ENCODE measurements at regions not wholly inside any gene's neighbourhood (a gene's known extent, or its start where the extent isn't known, plus 50 kb on each side); places are given as distances from the start of the nearest gene placed in this dataset.

DNA sequence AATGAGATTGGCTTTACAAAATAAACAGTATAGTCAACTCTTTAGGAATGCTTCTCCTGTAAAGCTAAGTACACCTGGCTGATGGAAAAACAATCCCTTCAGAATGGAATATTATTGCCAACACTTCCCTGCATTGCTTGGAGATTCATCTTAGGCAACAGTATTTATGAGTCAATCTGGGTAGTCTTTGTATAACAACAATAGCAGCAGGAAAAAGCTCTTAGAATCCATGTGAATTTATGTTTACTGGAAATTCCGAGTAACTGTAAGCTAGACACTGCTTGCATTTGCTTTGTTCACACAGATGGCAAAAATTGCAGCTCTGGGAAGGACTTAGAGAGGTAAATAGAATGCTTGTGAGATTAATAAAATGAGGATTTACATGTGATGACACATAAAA is 101.7 kb upstream of the NTRK2 start:
- H3K4me1 ChIP-seq (ENCODE audit: control insufficient read depth in 1 of 2, low read depth in 2 of 2) = no peaks in the 10 kb centered on the region
- DNase-seq (ENCODE audit: low spot score) (no peak), ATAC-seq (ENCODE audit: insufficient number of reproducible peaks, low FRiP score, low read depth) (no peak)
- no peak overlapping the region for H3K27ac ChIP-seq
- H3K27me3 ChIP-seq (replicated peaks; ENCODE audit: insufficient read depth) = no peaks in the 10 kb centered on the region
- TF ChIP-seq, protein P1, sequence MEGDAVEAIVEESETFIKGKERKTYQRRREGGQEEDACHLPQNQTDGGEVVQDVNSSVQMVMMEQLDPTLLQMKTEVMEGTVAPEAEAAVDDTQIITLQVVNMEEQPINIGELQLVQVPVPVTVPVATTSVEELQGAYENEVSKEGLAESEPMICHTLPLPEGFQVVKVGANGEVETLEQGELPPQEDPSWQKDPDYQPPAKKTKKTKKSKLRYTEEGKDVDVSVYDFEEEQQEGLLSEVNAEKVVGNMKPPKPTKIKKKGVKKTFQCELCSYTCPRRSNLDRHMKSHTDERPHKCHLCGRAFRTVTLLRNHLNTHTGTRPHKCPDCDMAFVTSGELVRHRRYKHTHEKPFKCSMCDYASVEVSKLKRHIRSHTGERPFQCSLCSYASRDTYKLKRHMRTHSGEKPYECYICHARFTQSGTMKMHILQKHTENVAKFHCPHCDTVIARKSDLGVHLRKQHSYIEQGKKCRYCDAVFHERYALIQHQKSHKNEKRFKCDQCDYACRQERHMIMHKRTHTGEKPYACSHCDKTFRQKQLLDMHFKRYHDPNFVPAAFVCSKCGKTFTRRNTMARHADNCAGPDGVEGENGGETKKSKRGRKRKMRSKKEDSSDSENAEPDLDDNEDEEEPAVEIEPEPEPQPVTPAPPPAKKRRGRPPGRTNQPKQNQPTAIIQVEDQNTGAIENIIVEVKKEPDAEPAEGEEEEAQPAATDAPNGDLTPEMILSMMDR (IDR thresholded peaks at IDR 0.05) = no peak
- H3K36me3 ChIP-seq = no peaks in the 10 kb centered on the region
- no peaks in the 10 kb centered on the region for H3K9me3 ChIP-seq
- no peak overlapping the region for H3K4me3 ChIP-seq

DNA sequence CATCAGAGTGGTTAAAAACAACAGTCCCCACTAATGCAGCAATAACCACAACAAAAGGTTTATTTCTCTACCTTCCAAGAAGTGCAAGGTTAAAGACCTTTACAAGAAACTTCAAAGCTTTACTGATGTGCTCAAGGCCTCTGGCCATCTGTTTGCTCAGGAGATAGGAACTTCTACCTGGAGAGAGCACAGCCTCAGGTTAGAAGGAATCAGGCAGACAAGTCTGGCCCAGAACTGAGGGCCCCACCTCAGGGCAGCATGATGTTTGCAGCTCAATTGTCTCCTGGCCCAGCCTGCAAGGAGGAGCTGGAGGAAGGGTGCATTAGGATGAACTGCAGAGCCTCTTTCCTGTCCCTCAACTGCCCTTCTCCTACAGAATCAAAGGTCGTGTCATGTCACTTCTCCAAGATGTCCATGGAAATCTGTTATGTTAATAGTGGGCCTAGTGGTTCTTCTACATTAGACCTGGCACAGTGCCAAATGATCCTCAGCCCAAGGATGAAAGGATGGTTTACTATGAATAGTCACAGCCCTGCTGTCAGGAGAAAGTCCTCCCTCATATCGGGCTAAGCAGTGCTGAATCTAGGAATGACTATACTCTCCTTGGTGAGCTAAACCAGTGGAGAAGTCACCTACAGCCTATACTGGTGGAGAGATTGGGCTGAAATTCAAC is 98.9 kb upstream of the NTRK2 start:
- Histone ChIP-seq H3K9me3 (no peaks in the 10 kb centered on the region), H3K27me3 (replicated peaks; ENCODE audit: insufficient read depth) (no peaks in the 10 kb centered on the region), H3K36me3 (no peaks in the 10 kb centered on the region), H3K4me3 (no peak overlapping the region), H3K27ac (no peak overlapping the region), H3K4me1 (ENCODE audit: control insufficient read depth in 1 of 2, low read depth in 2 of 2) (no peaks in the 10 kb centered on the region)
- no peak for ATAC-seq (ENCODE audit: insufficient number of reproducible peaks, low FRiP score, low read depth)
- TF ChIP-seq, protein P1 (IDR thresholded peaks at IDR 0.05) = no peak
- no peak for DNase-seq (ENCODE audit: low spot score)

DNA sequence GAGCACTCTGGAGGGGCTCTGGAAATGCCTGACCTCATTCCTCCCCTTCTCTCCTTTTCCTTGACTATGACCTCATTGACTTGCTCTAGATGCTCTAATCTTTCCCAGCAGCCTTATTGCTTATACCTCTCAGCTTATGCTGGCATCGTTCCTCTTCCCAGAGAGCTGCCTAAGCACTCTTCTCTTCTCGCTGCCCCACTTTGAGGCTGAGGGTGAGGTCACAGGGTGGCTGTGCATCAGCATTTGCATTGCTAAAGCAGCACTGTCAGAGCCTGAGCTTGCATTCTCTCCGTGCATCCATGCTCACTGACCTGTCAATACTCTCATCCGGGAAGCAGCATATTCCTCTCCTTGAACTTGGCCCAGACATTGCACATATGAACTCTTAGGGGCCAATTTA is 96.4 kb upstream of the NTRK2 start:
- ATAC-seq (ENCODE audit: insufficient number of reproducible peaks, low FRiP score, low read depth) (no peak), DNase-seq (ENCODE audit: low spot score) (no peak)
- Histone ChIP-seq H3K9me3 (no peaks in the 10 kb centered on the region), H3K27me3 (replicated peaks; ENCODE audit: insufficient read depth) (no peaks in the 10 kb centered on the region), H3K4me1 (ENCODE audit: control insufficient read depth in 1 of 2, low read depth in 2 of 2) (no peaks in the 10 kb centered on the region), H3K4me3 (no peak overlapping the region), H3K36me3 (no peaks in the 10 kb centered on the region), H3K27ac (no peak overlapping the region)
- TF ChIP-seq, protein P1 (IDR thresholded peaks at IDR 0.05) = no peak

DNA sequence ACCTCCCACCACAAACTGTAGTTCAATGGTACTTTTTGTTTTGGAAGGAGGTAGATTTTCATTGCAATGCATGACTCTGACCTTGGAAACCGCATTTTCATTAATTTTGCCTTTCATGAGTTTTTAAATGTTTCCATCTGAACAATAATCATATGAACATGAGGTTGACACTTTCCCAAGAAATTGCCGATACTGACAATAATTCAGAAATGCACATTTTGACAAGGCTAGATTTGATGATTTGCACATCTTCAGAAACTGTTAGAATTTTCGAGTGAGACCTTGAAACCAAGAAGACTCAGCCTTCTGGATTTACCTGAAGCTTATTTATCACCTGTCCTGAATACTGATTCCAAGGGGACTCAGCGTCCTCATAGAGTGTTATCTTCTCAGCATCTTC is 93.8 kb upstream of the NTRK2 start:
- H3K9me3 ChIP-seq = no peaks in the 10 kb centered on the region
- H3K4me3 ChIP-seq = no peak overlapping the region
- H3K27ac ChIP-seq = no peak overlapping the region
- H3K27me3 ChIP-seq (replicated peaks; ENCODE audit: insufficient read depth) = no peaks in the 10 kb centered on the region
- ATAC-seq (ENCODE audit: insufficient number of reproducible peaks, low FRiP score, low read depth) (no peak), DNase-seq (ENCODE audit: low spot score) (no peak)
- H3K36me3 ChIP-seq = no peaks in the 10 kb centered on the region
- no peaks in the 10 kb centered on the region for H3K4me1 ChIP-seq (ENCODE audit: control insufficient read depth in 1 of 2, low read depth in 2 of 2)
- TF ChIP-seq, protein P1 (IDR thresholded peaks at IDR 0.05) = no peak

DNA sequence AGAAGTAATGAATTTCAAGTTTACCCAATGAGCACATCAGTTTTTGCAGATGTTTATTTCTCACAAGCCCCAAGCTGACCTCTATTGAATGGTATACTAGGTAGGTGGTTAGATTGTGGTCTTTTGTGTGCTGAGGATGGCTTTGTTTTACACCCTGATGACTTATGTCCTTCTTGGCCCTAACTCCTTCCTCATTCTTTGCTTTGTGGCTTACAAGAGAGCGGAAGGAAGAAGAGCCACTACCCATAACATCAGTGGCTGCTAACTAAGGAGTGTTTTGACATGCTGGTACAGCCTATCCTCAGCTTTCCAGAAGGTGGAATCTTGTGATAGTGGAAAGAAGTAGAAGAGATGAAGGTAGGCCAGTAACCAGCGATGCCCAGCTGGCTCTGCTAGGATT is 85.7 kb upstream of the NTRK2 start:
- Histone ChIP-seq H3K27ac (no peak overlapping the region), H3K4me1 (ENCODE audit: control insufficient read depth in 1 of 2, low read depth in 2 of 2) (no peaks in the 10 kb centered on the region), H3K36me3 (no peaks in the 10 kb centered on the region), H3K27me3 (replicated peaks; ENCODE audit: insufficient read depth) (no peaks in the 10 kb centered on the region), H3K9me3 (no peaks in the 10 kb centered on the region), H3K4me3 (no peak overlapping the region)
- TF ChIP-seq, protein P1 (IDR thresholded peaks at IDR 0.05) = no peak
- ATAC-seq (ENCODE audit: insufficient number of reproducible peaks, low FRiP score, low read depth) (no peak), DNase-seq (ENCODE audit: low spot score) (no peak)
